Heart right ventricle (tissue), 16 donors: ENCODE measurements at regions not wholly inside any gene's neighbourhood (a gene's known extent, or its start where the extent isn't known, plus 50 kb on each side); places are given as distances from the start of the nearest gene placed in this dataset.

Source experiments
- ATAC-seq, 8 donors: fragments of 200-7000 bp; cut with Tn5 transposase; one replicate each; pipeline ENCODE4 v1.9.1; 2020; ENCODE audit warnings: mild to moderate bottlenecking in 8 of 8, moderate library complexity in 8 of 8, moderate number of reproducible peaks in 1 of 8
- DNase-seq, 2 donors: peaks; one replicate each; pipeline ENCODE4 v3.0.0-alpha.2; 2020
- H3K27ac ChIP-seq, 10 donors: fragments of 200-600 bp; sonication (generic) in 2 of 10; one replicate each; pipeline versions ENCODE4 v1.5.0 to v1.8.0; 2020 to 2022; ENCODE audit warnings: mild to moderate bottlenecking in 3 of 10
- H3K27me3 ChIP-seq, 7 donors: fragments of 200-600 bp; one replicate each; pipeline ENCODE4 v1.8.0; 2021 to 2022; ENCODE audit warnings: mild to moderate bottlenecking in 2 of 7
- H3K36me3 ChIP-seq, 9 donors: fragments of 200-600 bp; sonication (generic) in 1 of 9; one replicate each; pipeline versions ENCODE4 v1.5.0 to v1.8.0; 2020 to 2022; ENCODE audit warnings: mild to moderate bottlenecking in 2 of 9
- H3K4me1 ChIP-seq, 9 donors: fragments of 200-600 bp; sonication (generic) in 1 of 9; one replicate each; pipeline versions ENCODE4 v1.5.0 to v1.8.0; 2020 to 2022; ENCODE audit warnings: mild to moderate bottlenecking in 4 of 9
- H3K4me3 ChIP-seq, 10 donors: fragments of 200-600 bp; sonication (generic) in 2 of 10; one replicate each; pipeline versions ENCODE4 v1.5.0 to v1.8.0; 2020 to 2022; ENCODE audit warnings: mild to moderate bottlenecking in 7 of 10, moderate library complexity in 2 of 10
- H3K9me3 ChIP-seq, 11 donors: fragments of 200-600 bp in 10 of 11; sonication (generic) in 2 of 11; one replicate each; pipeline versions ENCODE4 v1.5.0 to v1.8.0; 2013 to 2022; ENCODE audit warnings: mild to moderate bottlenecking in 2 of 11, control low read depth in 1 of 11, moderate library complexity in 1 of 11
- WGBS, 2 donors: extraction: QIAGEN DNeasy Blood & Tissue Kit; methylation state at CpG; one replicate each; pipeline ENCODE4 v1.1.7; 2013; ENCODE audit warnings: inconsistent platforms in 1 of 2; 5-methylcytosine and 5-hydroxymethylcytosine counted together
- intact Hi-C, 10 donors: fragments of 100-400 bp; cut with DNase I; formaldehyde crosslinking; loops; one replicate each; pipeline versions ENCODE4 v1.11.1 to v1.14.2; 2022
- TF ChIP-seq, protein P1 (sequence below), 9 donors: fragments of 200-600 bp; sonication (generic) in 2 of 9; IDR thresholded peaks; one replicate each; pipeline versions ENCODE4 v1.5.0 to v1.8.0; 2021 to 2022; ENCODE audit warnings: antibody characterized with exemption in 9 of 9, mild to moderate bottlenecking in 5 of 9, moderate library complexity in 1 of 9
- donor health status: Arrhythmogenic right ventricular cardiomyopathy.
- donor health status: ischemic (EF 13 %, LVEDD 7.1; RV severe dilation, severe dysfunction).
- donor health status: healthy with polysubstance abuse.
- donor health status: DM: no; HTN: yes; CAD: no.
- donor health status: DM: no; HTN: no; CAD: no.
- donor health status: ischemic (EF 25% LVEDD 6.9; RV normal size, moderate dysfunction).
- donor health status: ischemic (EF 25% LVEDD 5.7; RV mildly dilated, moderate dysfunction).
- donor health status: healthy.
- donor health status: DM: yes; HTN: yes; CAD: no.
- donor health status: Ischemic cardiomyopathy.
- donor health status: ischemic (EF 35%, LVEDD 5.7; RV mildly dilated, moderate dysfunction).
- donor health status: nonischemic (EF 11% LVEDD 7.7; RV severe dilation, severe dysfunction).
- donor health status: DM: yes; HTN: yes; CAD: no.
- donor health status: PGD.
- donor health status: ischemic (EF 29% LVEDD 5.4; RV normal size, mild dysfunction).
- donor health status: nonischemic (EF 23%, LVEDD 6.1; RV moderate dilation, normal function).

DNA sequence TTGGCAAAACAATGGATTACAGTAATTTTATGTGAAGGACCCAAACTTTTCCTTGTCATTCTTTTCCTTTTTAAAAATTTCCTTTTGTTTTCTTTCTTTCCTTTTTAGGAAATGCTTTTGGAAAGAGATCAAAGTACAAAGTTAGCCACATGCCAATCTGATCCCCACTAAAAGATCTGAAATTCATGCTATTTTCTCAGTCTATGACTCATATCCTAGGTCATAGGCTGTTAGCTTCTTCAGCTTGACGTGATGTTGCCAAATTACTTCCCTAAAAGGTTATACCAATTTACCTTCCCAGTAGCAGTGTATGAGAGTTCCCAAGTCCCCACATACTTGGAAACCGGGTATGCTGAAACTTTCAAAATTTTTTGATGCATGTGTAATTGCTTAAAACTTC, 355.3 kb downstream of the INSIG2 start:
- Histone ChIP-seq H3K4me1 (no peaks in the 10 kb centered on the region), H3K9me3 (peaks cover 0 to 5% (median 0%) of the 10 kb centered on the region in 11 donors), H3K27ac (no peak overlapping the region), H3K36me3 (no peaks in the 10 kb centered on the region), H3K27me3 (peaks cover 0 to 7% (median 0%) of the 10 kb centered on the region in 7 donors), H3K4me3 (no peak overlapping the region)
- WGBS, 2 donors = 40 to 47% methylated on average over 2 of the region's 2 CpGs
- TF ChIP-seq, protein P1, sequence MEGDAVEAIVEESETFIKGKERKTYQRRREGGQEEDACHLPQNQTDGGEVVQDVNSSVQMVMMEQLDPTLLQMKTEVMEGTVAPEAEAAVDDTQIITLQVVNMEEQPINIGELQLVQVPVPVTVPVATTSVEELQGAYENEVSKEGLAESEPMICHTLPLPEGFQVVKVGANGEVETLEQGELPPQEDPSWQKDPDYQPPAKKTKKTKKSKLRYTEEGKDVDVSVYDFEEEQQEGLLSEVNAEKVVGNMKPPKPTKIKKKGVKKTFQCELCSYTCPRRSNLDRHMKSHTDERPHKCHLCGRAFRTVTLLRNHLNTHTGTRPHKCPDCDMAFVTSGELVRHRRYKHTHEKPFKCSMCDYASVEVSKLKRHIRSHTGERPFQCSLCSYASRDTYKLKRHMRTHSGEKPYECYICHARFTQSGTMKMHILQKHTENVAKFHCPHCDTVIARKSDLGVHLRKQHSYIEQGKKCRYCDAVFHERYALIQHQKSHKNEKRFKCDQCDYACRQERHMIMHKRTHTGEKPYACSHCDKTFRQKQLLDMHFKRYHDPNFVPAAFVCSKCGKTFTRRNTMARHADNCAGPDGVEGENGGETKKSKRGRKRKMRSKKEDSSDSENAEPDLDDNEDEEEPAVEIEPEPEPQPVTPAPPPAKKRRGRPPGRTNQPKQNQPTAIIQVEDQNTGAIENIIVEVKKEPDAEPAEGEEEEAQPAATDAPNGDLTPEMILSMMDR (IDR thresholded peaks at IDR 0.05) = no peak
- DNase-seq (no peak), ATAC-seq (no peak)
- intact Hi-C loops = no loop called here

DNA sequence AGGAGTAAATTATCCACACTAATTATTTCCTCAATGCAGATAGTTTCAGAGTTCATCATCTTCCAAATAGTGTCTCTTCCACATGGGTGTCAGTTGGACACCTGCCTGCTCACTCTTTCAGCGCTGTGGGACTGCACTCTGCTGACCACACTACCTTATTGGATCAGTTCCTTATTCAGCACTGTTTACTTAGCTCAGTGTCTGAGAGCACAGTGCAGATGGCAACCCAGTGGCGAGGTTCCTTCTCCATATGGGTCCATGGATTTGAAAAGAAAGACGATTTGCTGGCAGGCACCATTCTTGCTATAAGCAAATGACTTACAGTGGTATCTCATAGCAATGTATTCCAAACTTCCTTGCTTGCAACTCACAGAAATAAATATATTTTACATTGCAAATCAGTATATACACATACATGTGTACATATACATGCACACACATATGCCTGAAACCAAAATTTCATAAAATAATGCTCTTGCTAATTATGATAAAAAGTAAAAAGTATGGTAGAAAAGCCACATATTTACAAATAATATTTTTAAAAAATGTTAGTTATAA, 354.8 kb downstream of the INSIG2 start:
- no peak overlapping the region for H3K4me3 ChIP-seq
- TF ChIP-seq, protein P1 (IDR thresholded peaks at IDR 0.05) = no peak
- DNase-seq (no peak), ATAC-seq (no peak)
- no peaks in the 10 kb centered on the region for H3K36me3 ChIP-seq
- H3K9me3 ChIP-seq = peaks cover 0 to 5% (median 0%) of the 10 kb centered on the region in 11 donors
- 79 to 82% methylated on average over 3 of the region's 3 CpGs for WGBS, 2 donors
- peaks cover 0 to 7% (median 0%) of the 10 kb centered on the region in 7 donors for H3K27me3 ChIP-seq
- H3K4me1 ChIP-seq = no peaks in the 10 kb centered on the region
- intact Hi-C loops = no loop called here
- H3K27ac ChIP-seq = no peak overlapping the region

DNA sequence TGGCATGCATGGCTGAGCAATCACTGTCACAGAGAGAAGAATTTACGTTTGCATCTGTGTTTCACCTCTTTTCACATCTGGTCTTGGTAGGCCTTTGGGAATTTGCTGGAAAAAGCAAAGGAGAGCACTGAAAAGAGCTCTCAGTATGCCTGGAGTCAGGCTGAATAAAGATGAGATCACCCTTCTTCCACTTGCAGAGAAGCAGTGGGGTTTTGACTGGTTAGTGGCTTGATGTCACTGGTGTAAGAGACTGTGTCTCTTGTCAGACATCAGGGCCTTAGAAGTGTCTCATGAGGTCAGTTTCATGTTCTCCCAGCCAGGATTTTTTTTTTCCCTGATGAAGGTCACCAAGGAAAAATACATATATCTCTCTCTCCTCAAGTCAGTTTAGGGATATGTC, 353.8 kb downstream of the INSIG2 start:
- WGBS, 2 donors = 49 to 64% methylated on average over 1 of the region's 1 CpG
- TF ChIP-seq, protein P1 (IDR thresholded peaks at IDR 0.05) = no peak

DNA sequence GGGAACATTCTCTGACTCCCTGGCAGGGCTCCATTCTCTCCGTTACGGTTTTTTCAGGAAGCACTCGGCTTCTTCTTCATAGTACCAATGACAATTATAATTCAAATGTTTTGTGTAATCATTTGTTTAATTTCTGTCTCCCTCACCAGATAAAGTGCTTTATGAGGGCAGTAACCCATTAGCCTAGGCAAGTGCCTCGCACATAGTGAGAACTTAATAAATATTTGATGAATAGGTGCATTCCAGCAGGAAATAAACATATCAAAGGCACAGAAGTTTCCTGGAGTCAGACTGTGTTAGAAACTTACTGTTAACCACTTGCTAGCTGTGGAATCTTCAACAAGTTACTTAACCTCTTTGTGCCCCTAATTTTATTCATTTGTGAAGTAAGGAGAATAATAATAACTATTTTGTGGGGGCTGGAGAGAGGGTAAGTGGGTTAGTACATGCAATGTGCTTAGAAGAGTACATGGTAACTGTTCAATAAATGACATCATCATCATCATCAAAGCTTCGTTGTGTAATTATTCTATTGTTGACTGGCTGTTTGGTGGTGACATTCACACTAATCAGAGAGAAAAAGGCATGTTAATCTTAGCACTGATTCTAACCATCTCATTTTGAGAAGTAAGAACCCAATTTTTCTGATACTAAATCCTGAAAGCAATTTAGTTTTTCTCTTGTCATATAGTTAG, 352.3 kb downstream of the INSIG2 start:
- Histone ChIP-seq H3K36me3 (no peaks in the 10 kb centered on the region), H3K4me3 (no peak overlapping the region), H3K27me3 (peaks cover 0 to 7% (median 0%) of the 10 kb centered on the region in 7 donors), H3K27ac (no peak overlapping the region), H3K4me1 (no peaks in the 10 kb centered on the region), H3K9me3 (peaks cover 0 to 6% (median 0%) of the 10 kb centered on the region in 11 donors)
- DNase-seq (no peak), ATAC-seq (no peak)
- WGBS, 2 donors = 47 to 56% methylated on average over 5 of the region's 5 CpGs
- TF ChIP-seq, protein P1 (IDR thresholded peaks at IDR 0.05) = no peak
- intact Hi-C loops = no loop called here

More for the DNA sequence above, 353.8 kb downstream of the INSIG2 start:
- H3K36me3 ChIP-seq = no peaks in the 10 kb centered on the region
- H3K9me3 ChIP-seq = peaks cover 0 to 6% (median 0%) of the 10 kb centered on the region in 11 donors
- no peak for ATAC-seq
- no peaks in the 10 kb centered on the region for H3K4me1 ChIP-seq
- peaks cover 0 to 7% (median 0%) of the 10 kb centered on the region in 7 donors for H3K27me3 ChIP-seq
- H3K4me3 ChIP-seq = no peak overlapping the region
- intact Hi-C loops = no loop called here
- H3K27ac ChIP-seq = no peak overlapping the region
- DNase-seq = no peak
